ENCODE measurements at regions not wholly inside any gene's neighbourhood (a gene's known extent, or its start where the extent isn't known, plus 50 kb on each side); places are given as distances from the start of the nearest gene placed in this dataset.

DNA sequence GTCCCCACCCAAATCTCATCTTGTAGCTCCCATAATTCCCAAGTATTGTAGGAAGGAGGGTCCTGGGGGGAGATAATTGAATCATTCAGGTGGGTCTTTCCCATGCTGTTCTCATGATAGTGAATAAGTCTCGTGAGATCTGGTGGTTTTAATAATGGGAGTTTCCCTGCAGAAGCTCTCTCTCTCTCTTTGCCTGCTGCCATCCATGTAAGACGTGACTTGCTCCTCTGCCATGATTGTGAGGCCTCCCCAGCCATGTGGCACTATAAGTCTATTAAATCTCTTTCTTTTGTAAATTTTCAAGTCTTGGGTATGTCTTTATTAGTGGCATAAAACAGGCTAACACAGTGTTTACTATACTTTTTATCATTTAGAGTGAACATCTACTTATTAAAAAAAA is 338.8 kb downstream of the ANKRD7 start:
- Histone ChIP-seq H3K4me3 (no peak overlapping the region), H3K9me3 (no peaks in the 10 kb centered on the region), H3K36me3 (no peaks in the 10 kb centered on the region), H3K27ac (no peak overlapping the region), H3K27me3 (no peaks in the 10 kb centered on the region), H3K4me1 (no peaks in the 10 kb centered on the region)
- intact Hi-C loops (cut with DNase I): no loop called here
- no peak for DNase-seq (ENCODE audit: extremely low spot score in 2 of 2)
- TF ChIP-seq POLR2A (IDR thresholded peaks at IDR 0.05): no peak
- TF ChIP-seq, protein P1, sequence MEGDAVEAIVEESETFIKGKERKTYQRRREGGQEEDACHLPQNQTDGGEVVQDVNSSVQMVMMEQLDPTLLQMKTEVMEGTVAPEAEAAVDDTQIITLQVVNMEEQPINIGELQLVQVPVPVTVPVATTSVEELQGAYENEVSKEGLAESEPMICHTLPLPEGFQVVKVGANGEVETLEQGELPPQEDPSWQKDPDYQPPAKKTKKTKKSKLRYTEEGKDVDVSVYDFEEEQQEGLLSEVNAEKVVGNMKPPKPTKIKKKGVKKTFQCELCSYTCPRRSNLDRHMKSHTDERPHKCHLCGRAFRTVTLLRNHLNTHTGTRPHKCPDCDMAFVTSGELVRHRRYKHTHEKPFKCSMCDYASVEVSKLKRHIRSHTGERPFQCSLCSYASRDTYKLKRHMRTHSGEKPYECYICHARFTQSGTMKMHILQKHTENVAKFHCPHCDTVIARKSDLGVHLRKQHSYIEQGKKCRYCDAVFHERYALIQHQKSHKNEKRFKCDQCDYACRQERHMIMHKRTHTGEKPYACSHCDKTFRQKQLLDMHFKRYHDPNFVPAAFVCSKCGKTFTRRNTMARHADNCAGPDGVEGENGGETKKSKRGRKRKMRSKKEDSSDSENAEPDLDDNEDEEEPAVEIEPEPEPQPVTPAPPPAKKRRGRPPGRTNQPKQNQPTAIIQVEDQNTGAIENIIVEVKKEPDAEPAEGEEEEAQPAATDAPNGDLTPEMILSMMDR (IDR thresholded peaks at IDR 0.05): no peak
- no peak for TF ChIP-seq POLR2AphosphoS5 (IDR thresholded peaks at IDR 0.05; ENCODE audit: insufficient read depth in 1 of 2, low read depth in 1 of 2)

DNA sequence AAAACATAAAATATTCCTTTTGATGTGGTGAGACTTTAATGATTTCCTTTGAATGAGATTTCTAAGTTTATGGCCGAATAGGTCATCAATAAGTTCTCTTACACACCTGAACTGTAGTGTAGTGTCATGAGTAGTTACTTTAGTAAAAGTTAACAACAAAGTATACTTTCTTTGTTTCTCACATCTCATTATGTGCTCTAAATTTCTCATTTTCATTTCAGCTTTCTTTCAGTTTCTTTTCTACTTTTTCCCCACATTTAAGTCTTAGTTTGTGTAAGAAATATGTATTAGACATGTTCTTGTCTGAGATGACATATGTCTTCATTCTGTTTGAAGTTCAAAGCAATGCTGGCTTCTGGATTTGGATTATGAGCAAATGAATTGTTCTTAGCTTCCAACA is 348.1 kb downstream of the ANKRD7 start:
- intact Hi-C loops (cut with DNase I): no loop called here
- no peaks in the 10 kb centered on the region for H3K4me1 ChIP-seq
- H3K9me3 ChIP-seq: no peaks in the 10 kb centered on the region
- no peak for DNase-seq (ENCODE audit: extremely low spot score in 2 of 2)
- no peaks in the 10 kb centered on the region for H3K36me3 ChIP-seq
- H3K4me3 ChIP-seq: no peak overlapping the region
- TF ChIP-seq POLR2A (IDR thresholded peaks at IDR 0.05) (no peak), POLR2AphosphoS5 (IDR thresholded peaks at IDR 0.05; ENCODE audit: insufficient read depth in 1 of 2, low read depth in 1 of 2) (no peak)
- TF ChIP-seq, protein P1 (IDR thresholded peaks at IDR 0.05): no peak
- H3K27ac ChIP-seq: no peak overlapping the region
- H3K27me3 ChIP-seq: no peaks in the 10 kb centered on the region

GRCh38 chr7:118573085-118573484 is 348.6 kb downstream of the ANKRD7 start:
- H3K27ac ChIP-seq: no peak overlapping the region
- no peaks in the 10 kb centered on the region for H3K36me3 ChIP-seq
- intact Hi-C loops (cut with DNase I): no loop called here
- no peaks in the 10 kb centered on the region for H3K9me3 ChIP-seq
- H3K4me3 ChIP-seq: no peak overlapping the region
- TF ChIP-seq, protein P1 (IDR thresholded peaks at IDR 0.05): no peak
- TF ChIP-seq POLR2AphosphoS5 (IDR thresholded peaks at IDR 0.05; ENCODE audit: insufficient read depth in 1 of 2, low read depth in 1 of 2) (no peak), POLR2A (IDR thresholded peaks at IDR 0.05) (no peak)
- H3K27me3 ChIP-seq: no peaks in the 10 kb centered on the region
- no peaks in the 10 kb centered on the region for H3K4me1 ChIP-seq
- no peak for DNase-seq (ENCODE audit: extremely low spot score in 2 of 2)

- Histone ChIP-seq H3K36me3 (no peaks in the 10 kb centered on the region), H3K27me3 (no peaks in the 10 kb centered on the region), H3K4me3 (no peak overlapping the region), H3K4me1 (no peaks in the 10 kb centered on the region), H3K9me3 (no peaks in the 10 kb centered on the region), H3K27ac (no peak overlapping the region)
- no peak for TF ChIP-seq POLR2AphosphoS5 (IDR thresholded peaks at IDR 0.05; ENCODE audit: insufficient read depth in 1 of 2, low read depth in 1 of 2)
- TF ChIP-seq POLR2A (IDR thresholded peaks at IDR 0.05): no peak
- TF ChIP-seq, protein P1 (IDR thresholded peaks at IDR 0.05): no peak
- intact Hi-C loops (cut with DNase I): no loop called here
- no peak for DNase-seq (ENCODE audit: extremely low spot score in 2 of 2)
These were observed 351.0 kb downstream of the ANKRD7 start for GRCh38 chr7:118575393-118575948.

- TF ChIP-seq POLR2A (IDR thresholded peaks at IDR 0.05) (no peak), POLR2AphosphoS5 (IDR thresholded peaks at IDR 0.05; ENCODE audit: insufficient read depth in 1 of 2, low read depth in 1 of 2) (no peak)
- TF ChIP-seq, protein P1 (IDR thresholded peaks at IDR 0.05): no peak
- Histone ChIP-seq H3K9me3 (no peaks in the 10 kb centered on the region), H3K27me3 (no peaks in the 10 kb centered on the region), H3K36me3 (no peaks in the 10 kb centered on the region), H3K27ac (no peak overlapping the region), H3K4me1 (no peaks in the 10 kb centered on the region), H3K4me3 (no peak overlapping the region)
- intact Hi-C loops (cut with DNase I): no loop called here
- no peak for DNase-seq (ENCODE audit: extremely low spot score in 2 of 2)
These were observed 356.4 kb downstream of the ANKRD7 start for GRCh38 chr7:118580743-118581382.

All from vagina (tissue), 2 donors.